ENCODE measurements at regions not wholly inside any gene's neighbourhood (a gene's known extent, or its start where the extent isn't known, plus 50 kb on each side); places are given as distances from the start of the nearest gene placed in this dataset.

DNA sequence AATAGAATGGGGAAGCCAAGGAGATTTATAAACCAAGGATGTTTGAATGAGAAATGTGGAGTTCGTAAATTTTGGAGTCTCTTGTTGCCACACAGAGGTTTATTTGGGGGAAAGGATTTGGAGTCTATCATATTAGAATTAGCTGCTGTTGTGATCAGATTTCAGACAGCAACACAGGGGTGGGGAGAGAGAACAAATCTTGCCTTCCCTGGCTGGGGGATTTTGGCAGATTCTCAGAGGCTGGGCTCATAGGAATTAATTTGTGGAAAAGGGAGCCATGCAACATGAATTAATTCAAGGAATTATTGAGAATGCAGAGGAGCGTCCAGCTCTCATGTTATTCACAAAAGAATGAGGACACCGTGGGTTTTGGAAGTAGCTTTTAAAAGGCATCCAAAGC, 73.9 kb upstream of the PRMT8 start:
- Histone ChIP-seq H3K36me3 (ENCODE audit: control insufficient read depth in 2 of 3, insufficient read depth in 3 of 3, low read length in 3 of 3) (no peaks in the 10 kb centered on the region), H3K27me3 (ENCODE audit: control insufficient read depth, insufficient read depth, low read length) (no peaks in the 10 kb centered on the region), H3K27ac (ENCODE audit: low read depth in 2 of 2, low read length in 2 of 2) (no peak overlapping the region), H3K4me3 (ENCODE audit: low read length in 3 of 3) (no peak overlapping the region), H3K4me1 (ENCODE audit: control insufficient read depth in 2 of 3, insufficient read depth in 2 of 3, low read depth in 1 of 3, low read length in 3 of 3) (no peaks in the 10 kb centered on the region), H3K9me3 (ENCODE audit: control insufficient read depth in 2 of 3, insufficient read depth in 1 of 3, low read length in 3 of 3) (no peaks in the 10 kb centered on the region), H3K9ac (ENCODE audit: low read length in 3 of 3) (no peak overlapping the region)
- no peak for DNase-seq
- TF ChIP-seq, protein P1, sequence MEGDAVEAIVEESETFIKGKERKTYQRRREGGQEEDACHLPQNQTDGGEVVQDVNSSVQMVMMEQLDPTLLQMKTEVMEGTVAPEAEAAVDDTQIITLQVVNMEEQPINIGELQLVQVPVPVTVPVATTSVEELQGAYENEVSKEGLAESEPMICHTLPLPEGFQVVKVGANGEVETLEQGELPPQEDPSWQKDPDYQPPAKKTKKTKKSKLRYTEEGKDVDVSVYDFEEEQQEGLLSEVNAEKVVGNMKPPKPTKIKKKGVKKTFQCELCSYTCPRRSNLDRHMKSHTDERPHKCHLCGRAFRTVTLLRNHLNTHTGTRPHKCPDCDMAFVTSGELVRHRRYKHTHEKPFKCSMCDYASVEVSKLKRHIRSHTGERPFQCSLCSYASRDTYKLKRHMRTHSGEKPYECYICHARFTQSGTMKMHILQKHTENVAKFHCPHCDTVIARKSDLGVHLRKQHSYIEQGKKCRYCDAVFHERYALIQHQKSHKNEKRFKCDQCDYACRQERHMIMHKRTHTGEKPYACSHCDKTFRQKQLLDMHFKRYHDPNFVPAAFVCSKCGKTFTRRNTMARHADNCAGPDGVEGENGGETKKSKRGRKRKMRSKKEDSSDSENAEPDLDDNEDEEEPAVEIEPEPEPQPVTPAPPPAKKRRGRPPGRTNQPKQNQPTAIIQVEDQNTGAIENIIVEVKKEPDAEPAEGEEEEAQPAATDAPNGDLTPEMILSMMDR (IDR thresholded peaks at IDR 0.05; ENCODE audit: borderline replicate concordance, extremely low read depth, insufficient read depth), result no peak
- no peak for FAIRE-seq
- intact Hi-C loops (cut with DNase I), result no loop called here

DNA sequence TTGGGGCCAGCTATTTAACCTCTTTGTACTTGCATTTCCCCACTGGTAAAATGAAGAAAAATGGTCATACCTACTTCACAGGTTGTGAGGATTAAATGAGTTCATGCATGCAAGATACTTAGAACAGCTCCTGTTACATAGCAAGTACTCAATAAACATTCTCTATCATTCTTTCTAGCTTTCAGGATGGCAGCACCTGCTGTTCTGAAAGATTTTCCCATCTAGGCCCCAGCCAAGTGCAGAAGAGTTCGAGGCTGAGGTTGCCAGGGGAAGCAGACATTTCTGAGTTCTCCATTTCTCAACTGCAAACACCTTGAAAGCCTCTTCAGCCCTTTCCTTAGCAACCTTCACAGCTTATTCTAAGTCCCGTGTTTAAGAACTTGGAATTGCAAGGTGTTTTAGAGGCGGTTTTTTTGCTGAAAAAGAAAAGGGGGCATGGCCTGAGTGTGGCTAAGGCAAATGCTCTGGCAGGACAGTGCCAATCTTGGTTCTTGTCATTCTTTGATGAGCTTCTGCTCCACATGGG, 73.0 kb upstream of the PRMT8 start:
- H3K9me3 ChIP-seq (ENCODE audit: control insufficient read depth in 2 of 3, insufficient read depth in 1 of 3, low read length in 3 of 3), result no peaks in the 10 kb centered on the region
- H3K9ac ChIP-seq (ENCODE audit: low read length in 3 of 3), result no peak overlapping the region
- FAIRE-seq, result no peak
- H3K36me3 ChIP-seq (ENCODE audit: control insufficient read depth in 2 of 3, insufficient read depth in 3 of 3, low read length in 3 of 3), result no peaks in the 10 kb centered on the region
- TF ChIP-seq, protein P1 (IDR thresholded peaks at IDR 0.05; ENCODE audit: borderline replicate concordance, extremely low read depth, insufficient read depth), result no peak
- intact Hi-C loops (cut with DNase I), result no loop called here
- no peaks in the 10 kb centered on the region for H3K27me3 ChIP-seq (ENCODE audit: control insufficient read depth, insufficient read depth, low read length)
- H3K27ac ChIP-seq (ENCODE audit: low read depth in 2 of 2, low read length in 2 of 2), result no peak overlapping the region
- no peaks in the 10 kb centered on the region for H3K4me1 ChIP-seq (ENCODE audit: control insufficient read depth in 2 of 3, insufficient read depth in 2 of 3, low read depth in 1 of 3, low read length in 3 of 3)
- no peak for DNase-seq
- H3K4me3 ChIP-seq (ENCODE audit: low read length in 3 of 3), result no peak overlapping the region

DNA sequence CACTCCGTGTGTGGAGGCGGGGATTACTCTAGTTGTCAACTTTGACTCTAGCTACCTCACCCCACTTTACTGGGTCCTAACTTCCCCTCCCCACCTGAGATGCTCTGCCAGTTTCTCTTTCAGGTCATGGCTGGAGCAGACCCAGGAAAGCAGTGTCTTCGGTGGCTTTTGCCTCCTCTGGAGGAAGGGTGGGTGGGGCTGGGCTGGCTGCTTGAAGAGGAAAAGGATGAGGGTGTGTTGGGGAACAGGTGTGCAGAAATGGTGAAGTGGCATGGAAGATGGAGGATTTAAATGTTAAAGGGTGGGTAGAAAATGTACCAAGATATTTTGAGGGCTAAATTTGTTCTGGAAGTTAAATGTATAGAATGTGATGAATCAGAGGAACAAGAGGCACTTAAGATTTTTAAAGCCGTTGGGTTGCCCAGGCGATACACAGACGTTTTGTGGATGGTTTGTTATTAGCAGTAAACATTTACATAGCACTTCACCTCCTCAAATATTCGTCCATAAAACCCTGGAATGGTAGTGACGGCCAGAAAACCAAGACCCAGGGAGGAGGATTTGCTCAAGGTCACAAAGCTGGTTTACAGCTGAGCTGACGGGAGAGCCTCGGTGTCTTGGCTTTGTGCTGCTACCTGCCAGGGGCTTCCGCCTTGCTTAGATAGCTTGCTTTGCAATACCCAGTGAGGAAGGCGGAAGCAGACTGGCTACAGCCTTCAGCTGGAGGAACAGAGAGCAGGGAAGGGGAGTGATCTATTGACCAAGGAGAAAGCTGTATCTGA, 72.2 kb upstream of the PRMT8 start:
- H3K9ac ChIP-seq (ENCODE audit: low read length in 3 of 3), result no peak overlapping the region
- no peak overlapping the region for H3K27ac ChIP-seq (ENCODE audit: low read depth in 2 of 2, low read length in 2 of 2)
- no peaks in the 10 kb centered on the region for H3K9me3 ChIP-seq (ENCODE audit: control insufficient read depth in 2 of 3, insufficient read depth in 1 of 3, low read length in 3 of 3)
- H3K4me1 ChIP-seq (ENCODE audit: control insufficient read depth in 2 of 3, insufficient read depth in 2 of 3, low read depth in 1 of 3, low read length in 3 of 3), result no peaks in the 10 kb centered on the region
- FAIRE-seq (no peak), DNase-seq (no peak)
- H3K27me3 ChIP-seq (ENCODE audit: control insufficient read depth, insufficient read depth, low read length), result no peaks in the 10 kb centered on the region
- intact Hi-C loops (cut with DNase I), result no loop called here
- H3K36me3 ChIP-seq (ENCODE audit: control insufficient read depth in 2 of 3, insufficient read depth in 3 of 3, low read length in 3 of 3), result no peaks in the 10 kb centered on the region
- TF ChIP-seq, protein P1 (IDR thresholded peaks at IDR 0.05; ENCODE audit: borderline replicate concordance, extremely low read depth, insufficient read depth), result no peak
- no peak overlapping the region for H3K4me3 ChIP-seq (ENCODE audit: low read length in 3 of 3)

Data from kidney (tissue), 13 donors.